Smooth muscle cell (in vitro differentiated cells): ENCODE measurements at regions not wholly inside any gene's neighbourhood (a gene's known extent, or its start where the extent isn't known, plus 50 kb on each side); places are given as distances from the start of the nearest gene placed in this dataset.

Experiments
- DNase-seq: peaks from one replicate; lab custom pipeline; 2025; ENCODE audit not compliant: unreplicated experiment; lab: John Stamatoyannopoulos, UW
- H2AFZ ChIP-seq: fragments of 200-600 bp; sonication (generic); 2 replicates; pipeline ENCODE4 v1.6.0; 2016; ENCODE audit warnings: antibody characterized with exemption, low read depth, mild to moderate bottlenecking
- H3F3A ChIP-seq: fragments of 200-600 bp; sonication (generic); 2 replicates; pipeline ENCODE4 v1.6.0; 2017; ENCODE audit warnings: antibody characterized with exemption, low read depth
- H3K27ac ChIP-seq: fragments of 200-600 bp; sonication (generic); 2 replicates; pipeline ENCODE4 v1.5.1; 2016; ENCODE audit warnings: low read depth, mild to moderate bottlenecking
- H3K27me3 ChIP-seq: fragments of 200-600 bp; sonication (generic); 2 replicates; pipeline ENCODE4 v1.6.1; 2016; ENCODE audit warnings: low read depth, mild to moderate bottlenecking
- H3K36me3 ChIP-seq: fragments of 200-600 bp; sonication (generic); 2 replicates; pipeline ENCODE4 v1.5.1; 2016; ENCODE audit warnings: low read depth
- H3K4me1 ChIP-seq: fragments of 200-600 bp; sonication (generic); 2 replicates; pipeline ENCODE4 v1.5.1; 2016; ENCODE audit warnings: low read depth
- H3K4me2 ChIP-seq: fragments of 200-600 bp; sonication (generic); 2 replicates; pipeline ENCODE4 v1.6.0; 2016; ENCODE audit warnings: mild to moderate bottlenecking
- H3K4me3 ChIP-seq: fragments of 200-600 bp; sonication (generic); 2 replicates; pipeline ENCODE4 v1.5.1; 2016; ENCODE audit warnings: mild to moderate bottlenecking
- H3K79me2 ChIP-seq: fragments of 200-600 bp; sonication (generic); 2 replicates; pipeline ENCODE4 v1.6.0; 2016; ENCODE audit warnings: low read depth, mild to moderate bottlenecking
- H3K9ac ChIP-seq: fragments of 200-600 bp; sonication (generic); 2 replicates; pipeline ENCODE4 v1.6.0; 2016; ENCODE audit warnings: low read depth
- H3K9me3 ChIP-seq: fragments of 200-600 bp; sonication (generic); replicated peaks from 2 replicates; pipeline ENCODE4 v1.5.1; 2016; ENCODE audit warnings: low read depth
- H4K20me1 ChIP-seq: fragments of 200-600 bp; sonication (generic); 2 replicates; pipeline ENCODE4 v1.6.0; 2016; ENCODE audit warnings: low read depth
- WGBS: methylation state at CpG from one replicate; pipeline ENCODE4 v1.1.7; 2016; ENCODE audit warnings: low lambda C conversion rate; 5-methylcytosine and 5-hydroxymethylcytosine counted together
- TF ChIP-seq, protein P1 (sequence below): fragments of 200-600 bp; sonication (generic); IDR thresholded peaks from 2 replicates; pipeline ENCODE4 v1.5.1; 2017; ENCODE audit warnings: borderline replicate concordance, mild to moderate bottlenecking, antibody characterized with exemption; ENCODE audit not compliant: insufficient read depth, poor library complexity, severe bottlenecking

DNA sequence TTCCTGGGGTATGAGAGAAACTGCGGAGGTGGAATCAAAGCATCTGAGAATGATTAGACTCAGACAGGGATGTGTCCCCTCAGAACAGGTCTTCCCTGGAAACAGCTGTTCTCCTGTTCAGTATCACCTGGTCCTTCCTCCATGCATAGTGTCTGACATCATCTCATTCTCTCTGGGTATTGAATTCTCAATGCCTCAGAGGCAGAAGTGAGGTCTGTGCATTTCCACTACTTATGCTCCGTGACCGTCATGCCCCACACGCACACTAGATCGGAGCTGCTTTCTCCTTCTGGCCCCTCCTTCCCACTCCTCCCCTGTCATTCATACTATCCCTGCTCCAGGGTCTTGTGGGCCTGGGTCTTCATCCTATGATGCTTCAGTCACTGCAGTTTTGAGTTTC is 61.4 kb upstream of the DAB2IP start:
- Histone ChIP-seq H2AFZ (no peak overlapping the region), H3K27me3 (no peaks in the 10 kb centered on the region), H3K27ac (no peak overlapping the region), H3K4me1 (no peaks in the 10 kb centered on the region), H3K9me3 (no peaks in the 10 kb centered on the region), H3K4me3 (no peak overlapping the region), H3K9ac (no peak overlapping the region), H3F3A (no peaks in the 10 kb centered on the region), H3K36me3 (no peaks in the 10 kb centered on the region), H4K20me1 (no peaks in the 10 kb centered on the region), H3K79me2 (no peaks in the 10 kb centered on the region), H3K4me2 (no peak overlapping the region)
- DNase-seq = no peak
- TF ChIP-seq, protein P1, sequence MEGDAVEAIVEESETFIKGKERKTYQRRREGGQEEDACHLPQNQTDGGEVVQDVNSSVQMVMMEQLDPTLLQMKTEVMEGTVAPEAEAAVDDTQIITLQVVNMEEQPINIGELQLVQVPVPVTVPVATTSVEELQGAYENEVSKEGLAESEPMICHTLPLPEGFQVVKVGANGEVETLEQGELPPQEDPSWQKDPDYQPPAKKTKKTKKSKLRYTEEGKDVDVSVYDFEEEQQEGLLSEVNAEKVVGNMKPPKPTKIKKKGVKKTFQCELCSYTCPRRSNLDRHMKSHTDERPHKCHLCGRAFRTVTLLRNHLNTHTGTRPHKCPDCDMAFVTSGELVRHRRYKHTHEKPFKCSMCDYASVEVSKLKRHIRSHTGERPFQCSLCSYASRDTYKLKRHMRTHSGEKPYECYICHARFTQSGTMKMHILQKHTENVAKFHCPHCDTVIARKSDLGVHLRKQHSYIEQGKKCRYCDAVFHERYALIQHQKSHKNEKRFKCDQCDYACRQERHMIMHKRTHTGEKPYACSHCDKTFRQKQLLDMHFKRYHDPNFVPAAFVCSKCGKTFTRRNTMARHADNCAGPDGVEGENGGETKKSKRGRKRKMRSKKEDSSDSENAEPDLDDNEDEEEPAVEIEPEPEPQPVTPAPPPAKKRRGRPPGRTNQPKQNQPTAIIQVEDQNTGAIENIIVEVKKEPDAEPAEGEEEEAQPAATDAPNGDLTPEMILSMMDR = no peak
- WGBS = 91% methylated on average over 4 of the region's 5 CpGs

DNA sequence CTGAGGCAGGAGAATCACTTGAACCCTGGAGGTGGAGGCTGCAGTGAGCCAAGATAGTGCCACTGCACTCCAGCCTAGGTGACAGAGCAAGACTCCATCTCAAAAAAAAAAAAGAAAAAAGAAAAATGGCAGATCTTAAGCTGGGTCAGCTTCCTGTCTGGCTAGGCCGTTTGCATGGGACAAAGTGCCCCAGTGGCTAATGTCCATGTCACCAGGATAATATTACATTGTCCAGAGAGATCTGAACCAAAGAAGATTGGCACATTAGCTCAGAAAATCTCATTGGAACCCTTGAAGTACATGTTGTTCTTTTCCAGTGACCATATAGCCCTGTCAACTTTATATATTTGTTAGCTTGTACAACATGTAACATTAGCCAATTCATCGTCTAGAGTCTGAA is 59.2 kb upstream of the DAB2IP start:
- H3K27me3 ChIP-seq = no peaks in the 10 kb centered on the region
- no peak overlapping the region for H2AFZ ChIP-seq
- no peak overlapping the region for H3K4me3 ChIP-seq
- TF ChIP-seq, protein P1 = no peak
- no peaks in the 10 kb centered on the region for H3K36me3 ChIP-seq
- H3K27ac ChIP-seq = no peak overlapping the region
- WGBS = 89% methylated on average over 2 of the region's 2 CpGs
- no peak for DNase-seq
- H3K9me3 ChIP-seq = no peaks in the 10 kb centered on the region
- H3K4me1 ChIP-seq = no peaks in the 10 kb centered on the region
- no peak overlapping the region for H3K9ac ChIP-seq
- no peak overlapping the region for H3K4me2 ChIP-seq
- H3K79me2 ChIP-seq = no peaks in the 10 kb centered on the region
- peaks cover 5% of the 10 kb centered on the region for H3F3A ChIP-seq
- no peaks in the 10 kb centered on the region for H4K20me1 ChIP-seq

DNA sequence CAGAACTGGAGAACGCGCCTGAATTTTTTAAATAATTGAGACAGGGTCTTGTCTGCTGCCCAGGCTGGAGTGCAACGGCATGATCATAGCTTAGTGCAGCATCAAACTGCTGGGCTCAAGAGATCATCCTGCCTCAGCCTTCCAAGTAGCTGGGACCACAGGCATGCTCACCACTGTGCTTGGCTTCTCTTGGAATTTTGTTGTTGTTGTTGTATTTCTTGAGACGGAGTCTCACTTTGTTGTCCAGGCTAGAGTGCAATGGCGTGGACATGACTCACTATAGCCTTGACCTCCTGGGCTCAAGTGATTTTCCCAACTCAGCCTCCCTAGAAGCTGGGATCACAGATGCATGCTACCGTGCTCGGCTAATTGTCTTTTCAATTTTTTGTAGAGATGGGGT is 58.4 kb upstream of the DAB2IP start:
- Histone ChIP-seq H3K9me3 (no peaks in the 10 kb centered on the region), H3K27me3 (no peaks in the 10 kb centered on the region), H3K27ac (no peak overlapping the region), H3K36me3 (no peaks in the 10 kb centered on the region), H3K4me1 (no peaks in the 10 kb centered on the region), H3K79me2 (no peaks in the 10 kb centered on the region), H4K20me1 (no peaks in the 10 kb centered on the region), H3K9ac (no peak overlapping the region), H3F3A (peaks cover 11% of the 10 kb centered on the region), H3K4me2 (no peak overlapping the region), H3K4me3 (no peak overlapping the region), H2AFZ (no peak overlapping the region)
- DNase-seq = no peak
- WGBS = 69% methylated on average over 7 of the region's 7 CpGs
- TF ChIP-seq, protein P1 = no peak

DNA sequence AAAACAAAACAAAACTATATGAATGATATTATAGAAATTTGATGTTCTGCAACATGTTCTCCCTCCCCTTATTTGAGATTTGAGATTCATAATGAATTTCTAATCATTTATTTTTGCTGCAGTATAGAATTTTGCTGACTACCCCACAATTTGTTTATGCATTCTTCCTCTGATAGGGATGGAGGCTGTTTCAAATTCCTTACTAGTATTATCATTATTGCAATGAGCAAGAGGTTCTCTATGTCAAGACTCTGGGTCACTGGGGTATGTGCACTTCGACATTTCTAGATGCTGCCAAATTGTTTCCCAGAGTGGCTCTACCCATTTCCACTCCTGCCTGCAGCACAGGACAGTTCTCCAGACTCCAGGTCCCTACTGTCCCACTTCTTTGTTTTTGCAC is 54.9 kb upstream of the DAB2IP start:
- no peak overlapping the region for H3K4me2 ChIP-seq

More for the DNA sequence above, 54.9 kb upstream of the DAB2IP start:
- Histone ChIP-seq H3K27ac (no peak overlapping the region), H3K4me3 (no peak overlapping the region), H3K79me2 (peaks cover 7% of the 10 kb centered on the region), H3K27me3 (no peaks in the 10 kb centered on the region), H3K9ac (no peak overlapping the region), H2AFZ (no peak overlapping the region), H3F3A (peaks cover 16% of the 10 kb centered on the region), H4K20me1 (peaks cover 17% of the 10 kb centered on the region), H3K36me3 (no peaks in the 10 kb centered on the region), H3K9me3 (no peaks in the 10 kb centered on the region), H3K4me1 (no peaks in the 10 kb centered on the region)
- WGBS = 33% methylated on average over 1 of the region's 1 CpG
- DNase-seq = no peak
- TF ChIP-seq, protein P1 = no peak
